Mucosa of gallbladder (tissue), 1 donor: ENCODE measurements at regions not wholly inside any gene's neighbourhood (a gene's known extent, or its start where the extent isn't known, plus 50 kb on each side); places are given as distances from the start of the nearest gene placed in this dataset.

Source experiments
- DNase-seq: peaks from one replicate; pipeline ENCODE4 v3.0.0-alpha.2; 2020; ENCODE audit warnings: low spot score
- donor health status: DM: no; HTN: no; CAD: no.

DNA sequence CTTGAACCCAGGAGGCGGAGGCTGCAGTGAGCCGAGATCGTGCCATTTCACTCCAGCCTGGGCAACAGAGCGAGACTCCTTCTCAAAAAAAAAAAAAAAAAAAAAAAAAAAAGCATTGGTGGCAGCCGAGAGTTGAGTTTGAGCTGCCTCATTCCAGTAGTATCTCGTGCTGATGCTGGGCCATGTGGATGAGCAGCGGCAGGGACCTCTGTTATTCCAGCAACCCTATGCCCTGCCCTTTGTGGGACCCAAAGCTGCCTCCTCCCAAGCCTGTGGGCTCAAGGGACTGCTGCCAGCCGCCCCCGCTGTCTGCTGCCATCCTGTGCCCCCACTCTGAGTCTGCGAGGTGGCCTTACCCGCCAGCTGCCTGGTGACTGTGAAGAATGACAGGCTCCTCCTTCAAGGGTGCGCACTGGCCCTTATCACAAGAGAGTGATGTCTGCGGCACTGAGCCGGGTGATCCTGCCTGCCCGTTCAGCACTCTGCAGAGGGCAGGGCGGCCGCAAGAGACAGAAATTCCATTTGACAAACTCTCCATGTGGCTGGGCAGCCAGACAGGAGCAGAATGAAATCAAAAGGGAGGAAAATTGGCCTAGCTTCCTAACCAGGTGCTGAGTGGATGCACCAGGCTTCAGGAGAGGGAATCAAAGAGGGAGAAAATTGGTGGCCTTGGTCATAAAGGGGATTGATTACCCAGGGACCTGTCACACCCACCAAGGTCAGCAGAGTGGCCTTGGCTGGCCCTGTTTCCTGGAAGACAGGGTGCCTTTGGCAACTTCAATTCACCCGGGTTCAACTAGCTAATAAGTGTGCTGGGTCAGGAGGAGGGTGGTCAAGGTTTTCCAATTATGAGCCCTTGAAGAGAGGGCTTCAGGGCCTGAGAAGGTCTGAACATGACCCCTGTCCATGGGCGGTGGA lies 65.3 kb upstream of the ZMIZ1 start:
- peak; percentile 27 for DNase-seq

DNA sequence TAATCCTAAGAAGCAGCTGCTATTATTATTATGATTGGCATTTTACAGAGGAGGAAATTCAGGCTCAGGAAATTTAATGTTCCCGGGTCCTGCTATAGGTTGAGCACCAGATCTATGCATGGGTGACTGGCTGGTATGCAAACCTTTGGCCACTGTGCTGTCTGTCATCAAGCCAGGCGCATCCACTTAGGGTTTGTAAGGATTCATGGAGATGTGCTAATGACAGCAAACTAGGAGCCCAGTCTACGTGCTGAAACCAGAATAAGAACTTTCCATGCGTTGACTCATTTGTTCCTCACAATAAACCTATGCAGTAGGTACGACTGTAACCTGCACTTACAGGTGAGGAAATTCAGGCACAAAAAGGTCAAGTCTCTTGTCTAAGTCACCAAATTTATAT lies 64.5 kb upstream of the ZMIZ1 start:
- DNase-seq: no peak

GRCh38 chr10:79005126-79005810 lies 63.5 kb upstream of the ZMIZ1 start:
- no peak for DNase-seq

DNA sequence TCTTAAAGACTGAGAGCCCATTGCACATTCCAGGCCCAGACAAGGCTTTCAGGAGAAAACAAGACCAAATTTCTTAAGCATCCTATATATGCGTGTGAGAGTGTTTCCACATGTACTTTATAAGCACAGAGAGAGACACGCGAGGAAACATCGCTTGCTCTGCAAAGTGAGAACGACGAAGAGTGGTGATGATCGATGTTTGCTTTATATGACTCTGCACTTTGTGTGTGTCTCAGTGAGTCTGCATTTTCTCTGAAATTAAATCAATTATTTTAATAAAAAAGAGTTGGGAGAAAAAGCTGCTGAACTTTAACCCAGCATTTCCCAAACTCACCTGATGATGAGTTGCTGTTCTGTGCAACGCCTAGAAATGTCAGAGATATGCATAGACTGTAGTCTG lies 61.7 kb upstream of the ZMIZ1 start:
- DNase-seq: no peak

- DNase-seq: no peak
These were observed 61.1 kb upstream of the ZMIZ1 start for GRCh38 chr10:79007421-79008319.

- no peak for DNase-seq
These were observed 59.6 kb upstream of the ZMIZ1 start for GRCh38 chr10:79009145-79009544.

DNA sequence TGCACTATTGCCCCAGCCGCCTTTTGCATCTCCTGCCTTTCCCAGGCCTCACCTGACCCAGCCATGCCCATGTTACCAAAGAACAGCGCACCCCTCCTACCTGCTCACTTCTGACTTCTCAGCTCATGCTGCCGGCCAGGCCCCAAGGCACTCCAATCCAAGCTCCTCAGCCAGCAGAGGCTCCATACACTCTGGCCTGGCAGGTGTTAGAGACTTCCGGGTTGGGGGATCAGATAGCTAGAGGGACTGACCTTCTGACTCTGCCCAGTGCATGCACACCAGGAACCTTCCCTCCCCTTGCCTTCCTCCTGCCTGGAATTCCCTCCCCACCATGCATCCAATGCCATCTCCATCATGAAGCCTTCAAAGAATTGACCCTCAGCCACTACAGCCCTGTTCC lies 56.2 kb upstream of the ZMIZ1 start:
- DNase-seq: no peak

- DNase-seq: no peak
These were observed 55.3 kb upstream of the ZMIZ1 start for GRCh38 chr10:79013406-79013987.

GRCh38 chr10:79014796-79015195 lies 54.0 kb upstream of the ZMIZ1 start:
- DNase-seq: no peak

- no peak for DNase-seq
These were observed 50.8 kb upstream of the ZMIZ1 start for GRCh38 chr10:79017882-79018520.

DNA sequence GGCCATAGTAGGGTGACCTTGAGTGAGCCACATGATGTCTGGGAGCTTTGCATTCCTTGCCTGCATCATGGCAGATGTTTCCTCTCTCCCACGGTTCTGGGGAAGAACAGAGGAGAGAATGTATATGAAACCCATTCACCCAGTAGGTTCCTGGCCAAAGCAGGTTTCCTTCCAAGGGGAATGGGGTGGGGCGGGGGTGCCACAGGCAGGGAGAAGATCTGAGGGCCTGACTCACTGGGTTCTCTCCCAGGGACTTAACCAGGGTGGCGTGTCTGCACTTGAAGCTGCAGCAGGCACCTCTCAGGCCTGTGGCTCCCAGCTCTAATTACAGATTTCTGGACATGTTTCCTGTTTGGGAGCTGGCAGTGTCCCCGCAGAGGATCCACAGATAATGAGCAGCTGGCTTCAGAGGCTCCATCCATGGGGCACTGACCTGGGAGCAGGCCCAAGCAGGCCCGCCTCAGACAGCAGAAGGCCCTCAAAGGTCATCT lies 50.2 kb upstream of the ZMIZ1 start:
- DNase-seq: no peak
